HepG2 (cell line): ENCODE measurements at regions not wholly inside any gene's neighbourhood (a gene's known extent, or its start where the extent isn't known, plus 50 kb on each side); places are given as distances from the start of the nearest gene placed in this dataset.

ENCODE experiments used
- ATF4 ChIP-seq, 2 experiments: fragments of 450-650 bp in 1 of 2; sonication (generic) in 1 of 2; formaldehyde crosslinking; IDR thresholded peaks; 2 replicates each; pipeline versions ENCODE4 v1.5.0 to v1.8.0; 2020 to 2022; ENCODE audit warnings: mild to moderate bottlenecking in 1 of 2, missing genetic modification reagents in 1 of 2
- CREM ChIP-seq, 2 experiments: sonication (generic) in 1 of 2; formaldehyde crosslinking in 1 of 2; IDR thresholded peaks; 2 replicates each; pipeline versions ENCODE4 v1.4.0 to v1.6.1; 2016 to 2020; ENCODE audit warnings: antibody characterized with exemption in 1 of 2, mild to moderate bottlenecking in 1 of 2, missing genetic modification reagents in 1 of 2
- FUBP1 ChIP-seq: sonication (generic); formaldehyde crosslinking; IDR thresholded peaks from 2 replicates; pipeline ENCODE4 v1.5.1; 2020; ENCODE audit warnings: missing genetic modification reagents, mild to moderate bottlenecking, borderline replicate concordance
- MXD3 ChIP-seq: IDR thresholded peaks from 2 replicates; pipeline ENCODE4 v1.6.1; 2016; ENCODE audit warnings: mild to moderate bottlenecking, missing biosample characterization, missing genetic modification reagents
- NR0B2 ChIP-seq: sonication (generic); formaldehyde crosslinking; IDR thresholded peaks from 2 replicates; pipeline ENCODE4 v1.4.0; 2020; ENCODE audit warnings: mild to moderate bottlenecking, missing genetic modification reagents
- POLR2AphosphoS2 ChIP-seq: IDR thresholded peaks from 2 replicates; pipeline ENCODE4 v1.6.1; 2011; ENCODE audit warnings: low read depth, low read length, improper control_type of control experiment
- RAD51 ChIP-seq: fragments of 450-650 bp; IDR thresholded peaks from 2 replicates; pipeline ENCODE4 v1.6.1; 2016; ENCODE audit warnings: borderline replicate concordance
- SRSF4 ChIP-seq: fragments of 200-400 bp; formaldehyde crosslinking; IDR thresholded peaks from one replicate; pipeline ENCODE4 v1.6.1; 2018; ENCODE audit warnings: mild to moderate bottlenecking, low read depth, low read length, moderate library complexity; ENCODE audit not compliant: poor library complexity, severe bottlenecking
- SYNCRIP ChIP-seq: fragments of 200-400 bp; formaldehyde crosslinking; IDR thresholded peaks from 2 replicates; pipeline ENCODE4 v1.6.1; 2018; ENCODE audit warnings: mild to moderate bottlenecking, low read depth, low read length; ENCODE audit not compliant: insufficient read depth
- UBTF ChIP-seq: sonication (generic); formaldehyde crosslinking; IDR thresholded peaks from 2 replicates; pipeline ENCODE4 v1.4.0; 2020; ENCODE audit warnings: mild to moderate bottlenecking, missing genetic modification reagents
- WIZ ChIP-seq: sonication (generic); formaldehyde crosslinking; IDR thresholded peaks from 2 replicates; pipeline ENCODE4 v1.5.1; 2020; ENCODE audit warnings: mild to moderate bottlenecking, missing genetic modification reagents
- ZFP36L2 ChIP-seq: sonication (generic); formaldehyde crosslinking; IDR thresholded peaks from 2 replicates; pipeline ENCODE4 v1.4.0; 2020; ENCODE audit warnings: missing genetic modification reagents
- ZMYM4 ChIP-seq: sonication (generic); formaldehyde crosslinking; IDR thresholded peaks from 2 replicates; pipeline ENCODE4 v1.8.1; 2023; ENCODE audit warnings: mild to moderate bottlenecking, missing genetic modification reagents
- ZNF205 ChIP-seq: IDR thresholded peaks from 2 replicates; pipeline ENCODE4 v1.6.1; 2018; ENCODE audit warnings: missing biosample characterization, missing genetic modification reagents
- ZNF460 ChIP-seq: sonication (generic); formaldehyde crosslinking; IDR thresholded peaks from 2 replicates; pipeline ENCODE4 v1.5.1; 2020; ENCODE audit warnings: missing genetic modification reagents, mild to moderate bottlenecking, borderline replicate concordance
- ZNF546 ChIP-seq: sonication (generic); formaldehyde crosslinking; conservative IDR thresholded peaks from 2 replicates; pipeline ENCODE4 v1.8.1; 2023; ENCODE audit warnings: mild to moderate bottlenecking, missing genetic modification reagents
- ZNF761 ChIP-seq: sonication (generic); formaldehyde crosslinking; conservative IDR thresholded peaks from 2 replicates; pipeline ENCODE4 v1.4.0; 2020; ENCODE audit warnings: mild to moderate bottlenecking, missing genetic modification reagents
- TF ChIP-seq, protein P1 (sequence below): sonication (generic); formaldehyde crosslinking; IDR thresholded peaks from 2 replicates; pipeline ENCODE4 v1.4.0; 2020; ENCODE audit warnings: missing genetic modification reagents, borderline replicate concordance
- TF ChIP-seq, protein P2 (sequence below): IDR thresholded peaks from 2 replicates; pipeline ENCODE4 v1.6.1; 2016; ENCODE audit warnings: missing genetic modification reagents, missing compliant biosample characterization
- TF ChIP-seq, protein P3 (sequence below): sonication (generic); formaldehyde crosslinking; IDR thresholded peaks from 2 replicates; pipeline ENCODE4 v1.5.0; 2020; ENCODE audit warnings: missing genetic modification reagents, mild to moderate bottlenecking, borderline replicate concordance

- TF ChIP-seq, protein P1, sequence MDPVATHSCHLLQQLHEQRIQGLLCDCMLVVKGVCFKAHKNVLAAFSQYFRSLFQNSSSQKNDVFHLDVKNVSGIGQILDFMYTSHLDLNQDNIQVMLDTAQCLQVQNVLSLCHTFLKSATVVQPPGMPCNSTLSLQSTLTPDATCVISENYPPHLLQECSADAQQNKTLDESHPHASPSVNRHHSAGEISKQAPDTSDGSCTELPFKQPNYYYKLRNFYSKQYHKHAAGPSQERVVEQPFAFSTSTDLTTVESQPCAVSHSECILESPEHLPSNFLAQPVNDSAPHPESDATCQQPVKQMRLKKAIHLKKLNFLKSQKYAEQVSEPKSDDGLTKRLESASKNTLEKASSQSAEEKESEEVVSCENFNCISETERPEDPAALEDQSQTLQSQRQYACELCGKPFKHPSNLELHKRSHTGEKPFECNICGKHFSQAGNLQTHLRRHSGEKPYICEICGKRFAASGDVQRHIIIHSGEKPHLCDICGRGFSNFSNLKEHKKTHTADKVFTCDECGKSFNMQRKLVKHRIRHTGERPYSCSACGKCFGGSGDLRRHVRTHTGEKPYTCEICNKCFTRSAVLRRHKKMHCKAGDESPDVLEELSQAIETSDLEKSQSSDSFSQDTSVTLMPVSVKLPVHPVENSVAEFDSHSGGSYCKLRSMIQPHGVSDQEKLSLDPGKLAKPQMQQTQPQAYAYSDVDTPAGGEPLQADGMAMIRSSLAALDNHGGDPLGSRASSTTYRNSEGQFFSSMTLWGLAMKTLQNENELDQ, result no peak
- TF ChIP-seq RAD51, result no peak
- TF ChIP-seq, protein P2, sequence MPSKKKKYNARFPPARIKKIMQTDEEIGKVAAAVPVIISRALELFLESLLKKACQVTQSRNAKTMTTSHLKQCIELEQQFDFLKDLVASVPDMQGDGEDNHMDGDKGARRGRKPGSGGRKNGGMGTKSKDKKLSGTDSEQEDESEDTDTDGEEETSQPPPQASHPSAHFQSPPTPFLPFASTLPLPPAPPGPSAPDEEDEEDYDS, result peak; percentile 75
- TF ChIP-seq ZNF460 (CRISPR knock-in tag), result no peak; the same call in 1 of the 2 replicates
- no peak for TF ChIP-seq FUBP1 (CRISPR knock-in tag)
- no peak for TF ChIP-seq NR0B2 (CRISPR knock-in tag)
- TF ChIP-seq, protein P3, sequence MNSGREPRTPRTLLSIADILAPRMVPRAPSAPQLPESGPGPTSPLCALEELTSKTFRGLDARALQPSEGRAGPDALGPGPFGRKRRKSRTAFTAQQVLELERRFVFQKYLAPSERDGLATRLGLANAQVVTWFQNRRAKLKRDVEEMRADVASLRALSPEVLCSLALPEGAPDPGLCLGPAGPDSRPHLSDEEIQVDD, result no peak
- no peak for TF ChIP-seq SYNCRIP
- peak in 1 of 2 experiments; percentile 92; a peak in 2 of 4 replicates for TF ChIP-seq ATF4 (CRISPR knock-in tag; IDR thresholded peaks at IDR 0.05)
- TF ChIP-seq MXD3 (CRISPR knock-in tag), result no peak
- no peak for TF ChIP-seq UBTF (CRISPR knock-in tag)
- peak; percentile 89 for TF ChIP-seq ZMYM4
- TF ChIP-seq WIZ (CRISPR knock-in tag), result no peak
- peak; percentile 95 for TF ChIP-seq CREM (IDR thresholded peaks at IDR 0.05)
- TF ChIP-seq CREM (CRISPR knock-in tag; IDR thresholded peaks at IDR 0.05), result no peak
- no peak for TF ChIP-seq ZNF761 (CRISPR knock-in tag)
- TF ChIP-seq SRSF4, result no peak
- TF ChIP-seq ZFP36L2 (CRISPR knock-in tag), result no peak
- no peak for TF ChIP-seq POLR2AphosphoS2
- peak; percentile 97 for TF ChIP-seq ZNF205 (CRISPR knock-in tag)
- no peak for TF ChIP-seq ZNF546
These were observed 611.2 kb downstream of the NR2F1-AS1 start (continued) for GRCh38 chr5:92969781-92970237.
